ENCODE measurements at regions not wholly inside any gene's neighbourhood (a gene's known extent, or its start where the extent isn't known, plus 50 kb on each side); places are given as distances from the start of the nearest gene placed in this dataset.

DNA sequence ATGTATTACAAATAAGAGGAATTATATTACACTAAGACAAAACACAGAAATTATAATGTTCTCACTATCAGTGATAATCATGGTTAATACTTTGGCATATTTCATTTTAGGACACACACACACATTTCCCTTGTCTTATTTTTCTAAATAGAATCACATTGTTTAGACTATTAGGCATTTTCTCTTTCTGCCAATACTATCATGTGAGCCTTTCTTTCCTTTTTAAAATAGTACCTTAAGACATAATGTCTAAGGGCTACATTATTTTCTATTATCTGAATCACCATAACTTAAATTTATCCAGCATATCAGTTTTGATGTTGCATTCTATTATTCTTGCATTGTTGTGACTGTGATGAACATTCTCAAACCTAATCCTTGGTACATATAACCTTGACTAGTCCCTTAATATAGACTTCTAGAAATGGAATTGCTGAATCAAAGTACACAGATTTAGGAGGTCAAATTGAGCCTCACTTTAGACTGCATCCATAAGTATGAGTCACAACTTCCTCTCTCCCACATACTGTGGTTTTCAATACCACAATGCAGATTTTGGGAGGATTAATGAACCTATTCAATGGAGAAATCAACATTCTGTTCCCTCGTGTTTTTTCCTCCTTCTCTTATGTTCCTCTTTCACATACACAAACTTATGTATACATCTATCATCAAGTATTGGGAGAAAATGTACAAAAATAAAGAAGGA, 212.6 kb downstream of the MOXD1 start:
- dilution Hi-C loops (cut with HindIII; ENCODE audit: low sequenced_read_pairs, unreplicated experiment) (no loop called here), in situ Hi-C loops (cut with MboI; ENCODE audit: low sequenced_read_pairs) (no loop called here), intact Hi-C loops (cut with micrococcal nuclease) (no loop called here)
- Histone ChIP-seq H4K20me1 (ENCODE audit: insufficient read depth, low read length) (no peaks in the 10 kb centered on the region), H3K9me1 (ENCODE audit: insufficient read depth, low read length) (peaks cover 5% of the 10 kb centered on the region; the same call in 1 of the 2 replicates), H3K27ac (ENCODE audit: insufficient read depth, low read length) (peak overlapping the region; percentile 50; the same call in 1 of the 2 replicates), H2BK20ac (ENCODE audit: low read depth, low read length) (peak overlapping the region; percentile 84; the same call in 1 of the 2 replicates), H3K14ac (replicated peaks; ENCODE audit: low read depth, low read length) (no peak overlapping the region), H2BK5ac (ENCODE audit: low read depth, low read length, poor library complexity, severe bottlenecking) (no peak overlapping the region), H3K4ac (ENCODE audit: low read depth, low read length) (no peak overlapping the region), H3K4me2 (ENCODE audit: low read depth, low read length) (no peak overlapping the region), H3K9ac (ENCODE audit: low read depth, low read length) (no peak overlapping the region), H3K9me3 (ENCODE audit: control insufficient read depth, insufficient read depth, low read length) (no peaks in the 10 kb centered on the region), H3K79me1 (ENCODE audit: low read depth in 1 of 2, low read length in 2 of 2) (no peaks in the 10 kb centered on the region), H3K23ac (ENCODE audit: low read depth, low read length) (no peak overlapping the region), H2BK120ac (ENCODE audit: low read depth, low read length) (0 out of 2 replicates have a peak overlapping the region, but pooled peaks have one; percentile 16), H2AK5ac (ENCODE audit: low read depth, low read length) (peak overlapping the region; percentile 70; the same call in 1 of the 2 replicates), H3K4me1 (ENCODE audit: control insufficient read depth, insufficient read depth, low read length) (peaks cover 5% of the 10 kb centered on the region), H3K36me3 (ENCODE audit: control insufficient read depth, insufficient read depth, low read length) (no peaks in the 10 kb centered on the region), H3K18ac (ENCODE audit: low read depth, low read length) (no peak overlapping the region), H2BK15ac (ENCODE audit: low read depth, low read length) (0 out of 3 replicates have a peak overlapping the region, but pooled peaks have one; percentile 66), H2AFZ (replicated peaks; ENCODE audit: low read length, poor library complexity) (no peak overlapping the region), H4K5ac (ENCODE audit: low read depth, low read length) (no peak overlapping the region; the same call in 1 of the 2 replicates), H3K4me3 (ENCODE audit: insufficient read depth, low read depth, low read length) (no peak overlapping the region), H3K27me3 (ENCODE audit: control insufficient read depth, insufficient read depth, low read length) (no peaks in the 10 kb centered on the region), H4K8ac (ENCODE audit: low read depth in 2 of 2, low read length in 2 of 2) (peak overlapping the region in 1 of 2 experiments; percentile 62; a peak in 1 of 4 replicates), H3K56ac (ENCODE audit: extremely low read depth, insufficient read depth, low read length) (no peak overlapping the region), H2AK9ac (replicated peaks; ENCODE audit: low read depth, low read length, poor library complexity) (no peak overlapping the region), H4K91ac (ENCODE audit: insufficient read depth, low read depth, low read length) (peak overlapping the region; percentile 26; the same call in 1 of the 2 replicates)
- no TSS peak for BruUV-seq (replicated peaks)
- no CpG with 5 or more reads among the region's 1 CpG for WGBS, 2 experiments (ENCODE audit: extremely low coverage in 2 of 2, insufficient read length in 1 of 2)
- TF ChIP-seq, protein P1, sequence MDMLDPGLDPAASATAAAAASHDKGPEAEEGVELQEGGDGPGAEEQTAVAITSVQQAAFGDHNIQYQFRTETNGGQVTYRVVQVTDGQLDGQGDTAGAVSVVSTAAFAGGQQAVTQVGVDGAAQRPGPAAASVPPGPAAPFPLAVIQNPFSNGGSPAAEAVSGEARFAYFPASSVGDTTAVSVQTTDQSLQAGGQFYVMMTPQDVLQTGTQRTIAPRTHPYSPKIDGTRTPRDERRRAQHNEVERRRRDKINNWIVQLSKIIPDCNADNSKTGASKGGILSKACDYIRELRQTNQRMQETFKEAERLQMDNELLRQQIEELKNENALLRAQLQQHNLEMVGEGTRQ (IDR thresholded peaks at IDR 0.05; ENCODE audit: low read depth, low read length), result no peak
- TF ChIP-seq, protein P2, sequence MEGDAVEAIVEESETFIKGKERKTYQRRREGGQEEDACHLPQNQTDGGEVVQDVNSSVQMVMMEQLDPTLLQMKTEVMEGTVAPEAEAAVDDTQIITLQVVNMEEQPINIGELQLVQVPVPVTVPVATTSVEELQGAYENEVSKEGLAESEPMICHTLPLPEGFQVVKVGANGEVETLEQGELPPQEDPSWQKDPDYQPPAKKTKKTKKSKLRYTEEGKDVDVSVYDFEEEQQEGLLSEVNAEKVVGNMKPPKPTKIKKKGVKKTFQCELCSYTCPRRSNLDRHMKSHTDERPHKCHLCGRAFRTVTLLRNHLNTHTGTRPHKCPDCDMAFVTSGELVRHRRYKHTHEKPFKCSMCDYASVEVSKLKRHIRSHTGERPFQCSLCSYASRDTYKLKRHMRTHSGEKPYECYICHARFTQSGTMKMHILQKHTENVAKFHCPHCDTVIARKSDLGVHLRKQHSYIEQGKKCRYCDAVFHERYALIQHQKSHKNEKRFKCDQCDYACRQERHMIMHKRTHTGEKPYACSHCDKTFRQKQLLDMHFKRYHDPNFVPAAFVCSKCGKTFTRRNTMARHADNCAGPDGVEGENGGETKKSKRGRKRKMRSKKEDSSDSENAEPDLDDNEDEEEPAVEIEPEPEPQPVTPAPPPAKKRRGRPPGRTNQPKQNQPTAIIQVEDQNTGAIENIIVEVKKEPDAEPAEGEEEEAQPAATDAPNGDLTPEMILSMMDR (conservative IDR thresholded peaks at IDR 0.05; ENCODE audit: low read depth, low read length), result no peak
- TF ChIP-seq RAD21 (IDR thresholded peaks at IDR 0.05; ENCODE audit: low read length) (no peak), CEBPB (IDR thresholded peaks at IDR 0.05; ENCODE audit: low read depth, low read length) (no peak), MAZ (IDR thresholded peaks at IDR 0.05; ENCODE audit: borderline replicate concordance, low read depth, low read length) (no peak), FOS (IDR thresholded peaks at IDR 0.05; ENCODE audit: low read depth, low read length) (peak; percentile 65), NFE2L2 (IDR thresholded peaks at IDR 0.05; ENCODE audit: low read depth, low read length) (no peak), MAFK (IDR thresholded peaks at IDR 0.05; ENCODE audit: low read depth, low read length) (0 out of 2 replicates have a peak, but pooled peaks have one; percentile 1), CHD1 (IDR thresholded peaks at IDR 0.05; ENCODE audit: low read depth, low read length) (no peak), RFX5 (IDR thresholded peaks at IDR 0.05; ENCODE audit: low read depth, low read length) (no peak), POLR2A (IDR thresholded peaks at IDR 0.05; ENCODE audit: low read depth, low read length) (no peak), BHLHE40 (IDR thresholded peaks at IDR 0.05; ENCODE audit: low read depth, low read length) (no peak), RCOR1 (IDR thresholded peaks at IDR 0.05; ENCODE audit: insufficient replicate concordance, low read length) (no peak), MXI1 (IDR thresholded peaks at IDR 0.05; ENCODE audit: borderline replicate concordance, low read depth, low read length) (no peak)
- TF ChIP-seq, protein P3, sequence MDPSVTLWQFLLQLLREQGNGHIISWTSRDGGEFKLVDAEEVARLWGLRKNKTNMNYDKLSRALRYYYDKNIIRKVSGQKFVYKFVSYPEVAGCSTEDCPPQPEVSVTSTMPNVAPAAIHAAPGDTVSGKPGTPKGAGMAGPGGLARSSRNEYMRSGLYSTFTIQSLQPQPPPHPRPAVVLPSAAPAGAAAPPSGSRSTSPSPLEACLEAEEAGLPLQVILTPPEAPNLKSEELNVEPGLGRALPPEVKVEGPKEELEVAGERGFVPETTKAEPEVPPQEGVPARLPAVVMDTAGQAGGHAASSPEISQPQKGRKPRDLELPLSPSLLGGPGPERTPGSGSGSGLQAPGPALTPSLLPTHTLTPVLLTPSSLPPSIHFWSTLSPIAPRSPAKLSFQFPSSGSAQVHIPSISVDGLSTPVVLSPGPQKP (IDR thresholded peaks at IDR 0.05; ENCODE audit: borderline replicate concordance, low read depth, low read length), result no peak
- DNase-seq (peak; percentile 87), ATAC-seq (ENCODE audit: low read depth) (peak; percentile 76)
- CTCF ChIA-PET, result no interaction called here
- POLR2A ChIA-PET (ENCODE audit: unreplicated experiment), result no interaction called here

Data from IMR-90 (cell line).